ENCODE measurements at regions not wholly inside any gene's neighbourhood (a gene's known extent, or its start where the extent isn't known, plus 50 kb on each side); places are given as distances from the start of the nearest gene placed in this dataset.
"Not testable (repeated sequence)": the region's sequence is repeated elsewhere in the genome, so short reads cannot be mapped to it uniquely, and the experiment has no call there.

GRCh38 chr7:81478201-81478600 is 291.6 kb downstream of the HGF start:
- in situ Hi-C loops (cut with HindIII; ENCODE audit: extremely low pct_ligation_motif_present, low pct_unique_long_range_greater_than_20kb): loop anchor here (25.0 kb wide), 2 partner anchors 1084 to 1259 kb away; no protein-coding TSS in a partner anchor
- ATAC-seq; BruUV-seq (replicated peaks); H3K9ac ChIP-seq (ENCODE audit: insufficient read depth, low read depth, low read length); FAIRE-seq; POLR2A ChIA-PET; H3K36me3 ChIP-seq (replicated peaks in 1 of 2; ENCODE audit: control insufficient read depth in 1 of 2, insufficient read depth in 2 of 2, low read length in 2 of 2); H3K79me2 ChIP-seq (ENCODE audit: insufficient read depth, low read length); H3K9me3 ChIP-seq (ENCODE audit: low read length); CTCF ChIA-PET (ENCODE audit: low intra/inter-chr PET ratio, low total read pairs); H4K20me1 ChIP-seq (ENCODE audit: insufficient read depth, low read length); H3K27ac ChIP-seq (ENCODE audit: extremely low read length, insufficient read depth, low read length); DNase-seq (ENCODE audit: low spot score); H2AFZ ChIP-seq (ENCODE audit: low read length); H3K4me3 ChIP-seq (replicated peaks in 1 of 3; ENCODE audit: insufficient read depth in 1 of 3, low read depth in 2 of 3, low read length in 3 of 3); H3K27me3 ChIP-seq (ENCODE audit: control insufficient read depth in 1 of 2, insufficient read depth in 2 of 2, low read length in 2 of 2); TF ChIP-seq CREB1, ATF7 (CRISPR knock-in tag; IDR thresholded peaks at IDR 0.05): not testable (repeated sequence)
- TF ChIP-seq CREB1 (IDR thresholded peaks at IDR 0.05): peak; percentile 75
- TF ChIP-seq ATF7 (IDR thresholded peaks at IDR 0.05): peak; percentile 74
- Histone ChIP-seq H3K4me2 (ENCODE audit: low read depth, low read length) (peak overlapping the region; percentile 47), H3K4me1 (ENCODE audit: insufficient read depth, low read length) (peaks cover 14% of the 10 kb centered on the region)
- intact Hi-C loops (cut with micrococcal nuclease; ENCODE audit: unreplicated experiment): loop anchor here (10.0 kb wide), 3 partner anchors 223 to 1053 kb away; no protein-coding TSS in a partner anchor
- 22% methylated on average over 3 of the region's 3 CpGs for WGBS (ENCODE audit: low lambda C conversion rate)

- H3K4me3 ChIP-seq (replicated peaks in 1 of 3; ENCODE audit: insufficient read depth in 1 of 3, low read depth in 2 of 3, low read length in 3 of 3): no peak overlapping the region
- intact Hi-C loops (cut with micrococcal nuclease; ENCODE audit: unreplicated experiment): loop anchor here (10.0 kb wide), 3 partner anchors 218 to 1048 kb away; no protein-coding TSS in a partner anchor
- H3K36me3 ChIP-seq (replicated peaks in 1 of 2; ENCODE audit: control insufficient read depth in 1 of 2, insufficient read depth in 2 of 2, low read length in 2 of 2): no peaks in the 10 kb centered on the region
- no peak overlapping the region for H3K4me2 ChIP-seq (ENCODE audit: low read depth, low read length)
- H3K9me3 ChIP-seq (ENCODE audit: low read length): no peaks in the 10 kb centered on the region
- no TSS peak for BruUV-seq (replicated peaks)
- POLR2A ChIA-PET: no interaction called here
- ATAC-seq (no peak), FAIRE-seq (no peak), DNase-seq (ENCODE audit: low spot score) (no peak)
- WGBS (ENCODE audit: low lambda C conversion rate): 5% methylated on average over 6 of the region's 6 CpGs
- no peak overlapping the region for H2AFZ ChIP-seq (ENCODE audit: low read length)
- peaks cover 9% of the 10 kb centered on the region for H3K4me1 ChIP-seq (ENCODE audit: insufficient read depth, low read length)
- CTCF ChIA-PET (ENCODE audit: low intra/inter-chr PET ratio, low total read pairs): no interaction called here
- no peak overlapping the region for H3K27ac ChIP-seq (ENCODE audit: extremely low read length, insufficient read depth, low read length)
- in situ Hi-C loops (cut with HindIII; ENCODE audit: extremely low pct_ligation_motif_present, low pct_unique_long_range_greater_than_20kb): loop anchor here (25.0 kb wide), 2 partner anchors 561 to 1036 kb away; partner anchors contain the start of gene SEMA3C
- no peaks in the 10 kb centered on the region for H3K79me2 ChIP-seq (ENCODE audit: insufficient read depth, low read length)
- no peaks in the 10 kb centered on the region for H4K20me1 ChIP-seq (ENCODE audit: insufficient read depth, low read length)
- H3K27me3 ChIP-seq (ENCODE audit: control insufficient read depth in 1 of 2, insufficient read depth in 2 of 2, low read length in 2 of 2): no peaks in the 10 kb centered on the region
- no peak overlapping the region for H3K9ac ChIP-seq (ENCODE audit: insufficient read depth, low read depth, low read length)
- TF ChIP-seq ZNF234 (CRISPR knock-in tag; conservative IDR thresholded peaks at IDR 0.05) (no peak), ATF1 (CRISPR knock-in tag; IDR thresholded peaks at IDR 0.05) (no peak), CREM (IDR thresholded peaks at IDR 0.05) (no peak), CREM (CRISPR knock-in tag; IDR thresholded peaks at IDR 0.05) (no peak), ZNF432 (CRISPR knock-in tag; IDR thresholded peaks at IDR 0.05; ENCODE audit: borderline replicate concordance) (no peak), ZNF749 (CRISPR knock-in tag; IDR thresholded peaks at IDR 0.05; ENCODE audit: borderline replicate concordance) (no peak), ARID4A (CRISPR knock-in tag; IDR thresholded peaks at IDR 0.05; ENCODE audit: borderline replicate concordance) (no peak), ZNF547 (CRISPR knock-in tag; IDR thresholded peaks at IDR 0.05) (no peak), NKX3-1 (CRISPR knock-in tag; IDR thresholded peaks at IDR 0.05) (no peak), NFE2L1 (CRISPR knock-in tag; IDR thresholded peaks at IDR 0.05; ENCODE audit: borderline replicate concordance) (no peak), CCAR2 (optimal IDR thresholded peaks at IDR 0.05; ENCODE audit: low read depth, low read length) (no peak), ZSCAN25 (CRISPR knock-in tag; IDR thresholded peaks at IDR 0.05) (no peak)
Measured at GRCh38 chr7:81473236-81473635, 296.6 kb downstream of the HGF start.

Data from HepG2 (cell line).